HG02981 (cell line): ENCODE measurements at regions not wholly inside any gene's neighbourhood (a gene's known extent, or its start where the extent isn't known, plus 50 kb on each side); places are given as distances from the start of the nearest gene placed in this dataset.
"Not testable (repeated sequence)": the region's sequence is repeated elsewhere in the genome, so short reads cannot be mapped to it uniquely, and the experiment has no call there.

Experiments used
- ATAC-seq: cut with Tn5 transposase; IDR thresholded peaks from one replicate; pipeline ENCODE4 v1.9.1; 2021; ENCODE audit warnings: mild to moderate bottlenecking, moderate library complexity; ENCODE audit not compliant: unreplicated experiment

- ATAC-seq, result no peak
Measured at GRCh38 chr14:55973911-55974630, 144.1 kb upstream of the PELI2 start.

- ATAC-seq, result no peak
Measured at GRCh38 chr14:55975281-55975910, 142.8 kb upstream of the PELI2 start.

- no peak for ATAC-seq
Measured at GRCh38 chr14:55976219-55976618, 142.0 kb upstream of the PELI2 start.

- no peak for ATAC-seq
Measured at GRCh38 chr14:55976655-55977054, 141.6 kb upstream of the PELI2 start.

DNA sequence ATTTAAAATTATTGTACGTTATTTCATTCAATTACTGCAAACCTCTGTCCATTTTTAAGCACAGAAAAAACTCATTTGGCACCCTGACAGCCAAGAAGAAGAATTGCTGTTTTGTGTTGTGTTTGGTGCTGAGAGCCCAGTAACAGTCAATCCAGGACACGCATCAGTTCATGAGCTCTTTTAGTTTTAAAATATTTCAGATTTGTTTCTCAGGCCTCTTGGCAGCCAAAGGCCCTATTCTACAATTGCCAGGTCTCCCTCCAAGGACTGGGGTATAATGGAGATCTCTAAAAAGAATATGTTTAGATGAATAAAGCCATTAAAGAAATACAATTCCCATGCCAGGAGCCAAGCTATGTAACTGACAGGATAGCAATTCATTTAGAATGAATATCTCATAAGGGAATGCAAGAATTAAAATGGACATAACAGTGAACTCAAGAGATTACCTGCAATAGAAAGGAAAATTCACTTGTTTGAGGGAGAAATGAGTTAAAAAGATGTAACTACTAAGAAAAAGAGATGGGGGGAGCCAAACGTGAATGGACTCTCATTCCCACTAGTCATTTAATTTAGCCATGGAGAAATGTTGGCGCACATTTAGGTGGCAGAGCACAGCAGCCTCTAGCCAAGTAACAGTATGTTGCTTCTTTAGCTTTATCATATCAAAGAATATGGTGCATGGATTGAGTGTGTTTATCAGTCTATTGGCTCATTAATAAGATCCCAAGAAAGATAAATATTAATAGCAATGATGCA lies 140.6 kb upstream of the PELI2 start:
- no peak for ATAC-seq

- ATAC-seq, result no peak
Measured at GRCh38 chr14:55979096-55979495, 139.1 kb upstream of the PELI2 start.

DNA sequence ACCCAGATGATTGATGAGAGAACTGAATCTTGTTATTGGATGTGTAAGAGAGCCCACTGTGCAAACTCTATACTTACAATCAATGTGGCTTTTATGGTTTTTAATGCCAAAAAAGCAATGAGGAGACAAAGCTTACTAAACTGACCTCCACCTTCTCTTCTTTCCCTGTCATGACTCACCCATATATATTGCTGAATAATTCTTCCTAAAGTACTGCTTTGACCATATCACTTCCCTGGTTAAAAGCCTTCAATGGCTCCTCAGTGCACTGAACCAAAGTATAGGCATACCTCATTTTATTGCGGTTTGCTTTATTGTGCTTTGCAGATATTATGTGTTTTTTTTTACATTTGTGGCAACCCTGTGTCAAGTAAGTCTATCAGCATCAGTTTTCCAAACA lies 138.4 kb upstream of the PELI2 start:
- no peak for ATAC-seq

GRCh38 chr14:55980970-55981369 lies 137.2 kb upstream of the PELI2 start:
- ATAC-seq, result no peak

DNA sequence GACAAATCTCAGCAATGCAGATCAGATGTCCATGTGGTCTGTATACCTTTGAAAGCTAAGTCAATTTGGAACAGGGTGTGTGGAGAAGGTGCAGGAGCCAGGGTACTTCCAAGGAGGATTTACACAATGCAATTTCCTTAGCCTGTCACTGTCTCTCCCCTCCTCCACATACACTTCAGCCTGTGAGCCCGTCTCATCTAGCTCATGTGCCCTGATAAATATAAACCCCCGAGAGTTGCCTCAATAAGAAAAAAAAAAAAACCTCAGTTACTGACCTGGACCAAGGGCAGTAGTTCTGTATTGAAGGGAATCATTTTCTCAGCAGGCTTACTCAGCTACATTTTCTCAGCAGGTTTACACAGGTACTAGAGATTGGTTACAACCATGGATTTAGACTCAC lies 132.1 kb upstream of the PELI2 start:
- ATAC-seq, result no peak

- no peak for ATAC-seq
Measured at GRCh38 chr14:56000846-56001245, 117.4 kb upstream of the PELI2 start.

DNA sequence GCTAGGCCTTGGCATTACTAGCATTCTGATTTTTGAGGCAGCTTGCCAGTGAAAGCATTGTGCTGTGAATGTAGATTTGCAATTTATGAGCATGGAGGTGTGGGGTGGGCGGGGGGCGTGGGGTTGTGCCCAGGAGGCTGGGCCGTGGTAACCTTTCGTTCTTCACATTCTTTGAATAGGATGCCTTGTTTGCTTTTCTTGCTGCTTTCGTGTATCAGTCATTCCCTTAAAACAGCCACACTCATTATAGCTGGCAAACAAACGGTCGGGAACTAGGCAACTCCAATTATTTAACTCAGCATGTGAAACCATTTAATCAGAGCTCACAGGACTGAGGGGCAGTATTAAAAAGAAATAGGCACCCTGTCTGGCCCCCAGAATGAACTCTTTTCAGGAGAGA lies 115.9 kb upstream of the PELI2 start:
- ATAC-seq, result no peak

GRCh38 chr14:56002876-56003625 lies 115.2 kb upstream of the PELI2 start:
- ATAC-seq, result peak; percentile 70

GRCh38 chr14:56004323-56004722 lies 113.9 kb upstream of the PELI2 start:
- ATAC-seq, result no peak

GRCh38 chr14:56004786-56005185 lies 113.4 kb upstream of the PELI2 start:
- peak; percentile 69 for ATAC-seq

DNA sequence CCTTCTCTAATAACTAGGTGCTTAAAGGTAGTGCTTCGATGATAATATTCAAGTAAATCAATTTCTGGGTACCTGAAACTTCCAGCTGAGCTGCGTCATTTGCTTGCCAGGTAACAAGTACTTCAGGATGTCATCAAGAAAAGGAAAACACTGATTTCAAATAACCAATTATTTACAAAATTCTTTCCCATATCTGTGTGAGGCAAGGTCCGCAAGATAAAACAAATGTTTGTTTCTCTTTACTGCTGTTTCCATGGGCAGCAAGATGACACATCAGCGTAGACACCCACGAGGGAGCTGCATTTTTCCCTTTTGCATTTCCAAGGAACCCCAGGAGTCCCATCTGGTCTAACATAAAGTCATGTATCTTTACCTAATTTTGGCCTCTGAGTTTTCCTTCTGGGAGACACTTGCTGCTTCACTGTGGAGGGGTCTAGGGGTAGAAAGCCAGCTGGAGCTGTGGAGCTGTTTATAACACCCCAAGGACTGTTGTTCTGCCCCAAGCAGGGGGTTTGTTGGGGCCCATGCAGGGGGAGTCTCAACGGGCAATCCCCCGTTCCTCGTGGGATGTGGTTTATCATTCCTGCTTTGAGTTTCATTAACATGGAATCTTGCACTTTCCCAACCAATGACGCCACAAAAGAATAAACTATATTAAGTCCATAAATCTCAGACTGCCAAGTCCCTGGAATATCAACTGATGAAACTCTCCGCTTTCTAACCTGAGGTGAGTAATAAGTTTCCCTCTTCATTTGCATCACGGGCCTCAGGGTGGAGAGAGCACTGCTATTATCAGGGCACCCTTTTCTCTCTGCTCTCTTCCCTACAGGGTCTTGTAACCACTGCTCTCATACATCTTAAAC lies 112.8 kb upstream of the PELI2 start:
- peak; percentile 4 for ATAC-seq

- not testable (repeated sequence) for ATAC-seq
Measured at GRCh38 chr14:56007491-56007890, 110.7 kb upstream of the PELI2 start.

DNA sequence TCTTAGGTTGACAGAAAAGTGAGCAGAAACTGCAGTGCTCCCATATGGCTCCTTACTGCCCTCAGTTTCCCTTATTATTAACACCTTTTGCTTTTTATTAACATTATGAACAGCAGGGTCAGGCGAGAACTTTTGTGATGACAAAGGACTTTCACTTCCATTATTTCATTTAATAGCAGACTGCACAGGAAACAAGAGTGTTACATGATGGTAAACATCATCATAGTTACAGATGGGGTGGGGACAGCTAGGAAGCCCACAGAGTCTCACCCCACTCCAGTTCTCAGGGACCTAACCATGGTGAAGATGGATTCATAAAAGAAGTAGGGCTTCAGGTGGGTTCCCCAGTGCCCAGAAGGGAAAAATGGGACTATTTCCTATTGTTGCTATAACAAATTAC lies 110.1 kb upstream of the PELI2 start:
- peak; percentile 38 for ATAC-seq

DNA sequence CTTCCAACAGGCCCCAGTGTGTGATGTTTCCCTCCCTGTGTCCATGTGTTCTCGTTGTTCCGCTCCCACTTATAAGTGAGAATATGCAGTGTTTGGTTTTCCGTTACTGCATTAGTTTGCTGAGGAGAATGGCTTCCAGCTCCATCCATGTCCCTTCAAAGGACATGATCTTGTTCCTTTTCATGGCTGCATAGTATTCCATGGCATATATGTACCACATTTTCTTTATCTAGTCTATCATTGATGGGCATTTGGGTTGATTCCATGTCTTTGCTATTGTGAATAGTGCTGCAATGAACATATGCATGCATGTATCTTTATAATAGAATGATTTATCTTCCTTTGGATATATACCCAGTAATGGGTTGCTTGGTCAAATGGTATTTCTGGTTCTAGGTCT lies 109.5 kb upstream of the PELI2 start:
- not testable (repeated sequence) for ATAC-seq

DNA sequence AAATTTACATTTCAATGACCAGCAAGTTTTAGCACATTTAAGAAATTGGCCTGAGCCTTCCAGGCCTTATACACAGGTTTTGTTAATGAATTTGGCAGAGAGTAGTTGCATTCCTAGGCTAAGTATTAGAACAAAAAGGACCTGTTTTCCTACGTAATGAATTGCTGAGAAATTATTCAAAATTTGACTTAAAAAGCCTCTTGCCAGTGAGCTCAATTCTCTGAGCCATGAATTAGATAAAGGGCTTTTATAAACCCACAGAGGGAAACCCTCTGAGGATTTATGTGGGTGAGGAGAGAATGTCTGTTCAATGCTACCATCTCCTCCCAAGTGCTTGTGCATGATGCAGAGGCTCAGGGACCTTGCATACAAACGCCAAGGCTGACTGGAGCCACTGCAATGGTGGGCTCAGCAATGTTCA lies 94.5 kb upstream of the PELI2 start:
- ATAC-seq, result no peak

- ATAC-seq, result no peak
Measured at GRCh38 chr14:56025191-56025590, 93.0 kb upstream of the PELI2 start.
